ENCODE measurements at regions not wholly inside any gene's neighbourhood (a gene's known extent, or its start where the extent isn't known, plus 50 kb on each side); places are given as distances from the start of the nearest gene placed in this dataset.

DNA sequence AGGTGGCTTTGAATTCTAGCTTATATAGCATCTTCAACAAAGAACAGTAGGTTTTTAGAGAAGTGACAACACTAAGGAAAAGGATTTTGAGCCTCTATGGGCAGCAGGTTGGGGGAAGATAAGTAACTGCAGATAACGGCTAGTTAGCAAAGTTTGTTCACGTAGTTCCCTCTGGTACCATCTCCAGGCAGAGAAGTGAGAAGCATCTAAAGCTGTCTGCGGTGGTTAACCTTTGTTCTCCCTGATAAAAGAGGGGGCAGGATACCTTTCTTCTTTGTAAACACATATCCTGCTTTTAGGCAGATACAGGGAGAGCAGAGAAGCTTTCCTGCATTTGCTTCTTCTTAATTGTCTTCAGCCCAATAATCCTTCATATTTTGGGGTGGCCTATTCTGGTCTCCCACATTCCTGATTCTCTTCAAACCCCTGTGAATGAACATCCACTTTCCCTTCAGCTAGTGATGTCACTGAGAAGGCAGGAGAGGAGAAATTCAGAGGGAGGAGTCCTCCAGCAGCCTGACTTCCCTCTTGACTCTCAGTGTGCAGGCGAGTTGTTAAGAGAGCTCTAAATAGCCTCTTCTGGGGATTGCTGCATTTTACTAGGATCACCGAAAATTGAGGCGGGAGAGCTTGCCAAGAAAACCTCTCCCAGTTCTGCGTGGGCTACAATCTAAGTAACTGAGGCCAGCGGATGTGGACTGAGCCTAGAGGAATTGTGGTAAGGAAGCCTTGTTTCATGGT lies 393.7 kb upstream of the C2CD4B start:
- no peak for DNase-seq

DNA sequence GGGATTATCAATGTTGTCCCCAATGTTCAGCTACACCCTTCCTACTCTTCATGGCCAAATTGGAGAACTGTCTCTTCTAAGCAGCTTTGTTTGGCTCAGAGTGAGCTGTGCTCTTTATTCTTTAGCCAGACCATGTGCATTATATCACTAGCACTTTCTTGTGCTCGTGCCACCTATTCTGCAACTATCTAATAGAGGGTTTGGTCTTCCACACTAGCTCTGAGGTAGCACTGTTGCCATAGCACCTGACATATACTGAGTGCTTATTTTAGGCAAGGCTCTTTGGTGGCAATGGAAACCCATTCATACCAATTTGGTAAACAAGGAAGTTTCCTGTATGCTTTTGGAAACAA lies 394.3 kb upstream of the C2CD4B start:
- DNase-seq, result no peak

DNA sequence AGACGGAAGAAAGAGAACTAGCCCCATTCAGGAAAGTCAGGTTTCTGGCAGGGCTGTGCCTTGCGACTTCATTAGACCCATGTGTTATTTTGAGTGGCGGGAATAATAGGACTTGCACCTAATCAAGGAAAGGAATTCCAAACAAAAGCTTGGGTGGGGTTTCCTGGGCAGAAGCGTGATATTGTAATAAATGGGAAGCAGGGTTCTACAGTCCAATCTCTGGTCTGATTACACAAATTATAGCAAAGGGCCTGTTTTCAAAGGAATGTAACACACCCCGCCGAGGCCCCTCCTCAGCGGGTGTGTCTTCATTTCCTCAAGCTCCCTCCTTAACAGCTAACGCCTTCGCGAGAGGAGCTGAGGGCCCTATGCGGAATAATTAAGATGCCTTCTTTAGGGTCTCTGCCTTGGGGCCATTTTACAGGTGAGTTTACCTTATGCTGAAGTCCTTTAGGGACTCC lies 396.0 kb upstream of the C2CD4B start:
- no peak for DNase-seq

DNA sequence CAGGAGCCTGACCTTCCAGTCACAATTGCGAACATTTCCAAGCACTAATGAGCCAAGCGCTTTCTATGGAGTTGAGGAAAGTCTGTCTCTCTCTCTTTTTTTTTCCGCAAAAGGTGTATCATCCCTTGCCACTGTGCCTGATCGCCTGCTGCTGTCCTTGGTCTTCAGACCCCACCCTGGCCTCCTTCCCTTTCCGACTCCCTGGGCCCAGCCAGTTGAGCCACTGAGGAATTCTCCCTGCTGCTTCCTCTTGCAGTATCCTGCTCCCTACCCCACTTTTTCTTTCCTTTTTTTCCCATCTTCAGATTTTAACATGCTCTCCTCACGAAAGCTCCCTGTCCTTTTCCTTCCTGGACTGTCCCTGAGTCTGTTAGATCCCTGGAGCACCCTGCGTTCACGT lies 396.5 kb upstream of the C2CD4B start:
- no peak for DNase-seq

DNA sequence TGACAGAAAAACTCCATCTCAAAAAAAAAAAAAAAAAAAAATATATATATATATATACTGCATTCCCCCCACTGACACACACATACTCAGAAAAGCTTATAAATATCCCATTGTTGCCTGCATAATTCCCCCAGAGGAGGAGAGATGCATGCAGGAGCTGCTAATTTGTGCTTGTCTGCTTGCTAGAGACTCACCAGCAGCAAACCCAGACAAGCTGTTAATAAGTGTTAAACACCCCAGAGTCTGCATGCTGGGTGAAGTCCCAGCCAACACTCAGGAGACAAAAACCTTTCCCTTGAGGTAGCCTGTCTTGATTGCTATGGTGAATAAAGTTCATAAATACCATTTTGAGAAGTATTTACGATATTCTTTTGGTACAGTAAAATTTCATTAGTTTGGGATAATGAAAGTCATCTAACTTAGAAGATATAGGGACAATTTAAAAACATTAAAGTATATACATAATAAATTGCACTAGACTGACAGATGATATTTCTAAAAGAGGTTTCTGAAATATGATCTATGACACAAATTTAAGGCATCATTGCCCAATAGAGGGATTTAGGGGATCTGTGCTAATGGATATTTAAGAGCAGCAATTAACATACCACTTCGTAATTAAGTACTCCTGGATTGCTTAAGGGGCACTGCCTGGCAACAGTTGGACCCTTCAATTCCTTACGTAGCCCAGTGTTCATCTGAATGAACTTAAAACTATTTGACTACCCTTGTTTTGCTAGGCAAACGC lies 400.0 kb upstream of the C2CD4B start:
- DNase-seq, result no peak

DNA sequence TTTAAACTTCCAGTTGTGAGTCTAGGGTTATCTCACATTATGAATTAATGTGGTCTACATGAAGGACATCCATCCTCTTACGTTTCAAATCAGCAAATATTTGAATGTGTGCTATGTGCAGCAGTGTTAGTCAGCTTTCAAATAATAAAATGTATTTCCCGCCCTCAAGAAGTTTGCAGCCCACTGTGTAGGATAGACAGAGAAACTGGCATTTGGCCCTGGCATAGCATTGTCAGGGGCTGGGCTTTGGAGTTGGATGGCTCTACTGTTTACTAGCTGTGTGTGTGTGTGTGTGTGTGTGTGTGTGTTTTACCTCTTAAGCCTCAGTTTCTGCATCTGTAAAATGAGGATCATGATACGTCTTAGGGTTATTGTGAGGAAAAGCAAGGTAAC lies 400.5 kb upstream of the C2CD4B start:
- DNase-seq, result no peak

DNA sequence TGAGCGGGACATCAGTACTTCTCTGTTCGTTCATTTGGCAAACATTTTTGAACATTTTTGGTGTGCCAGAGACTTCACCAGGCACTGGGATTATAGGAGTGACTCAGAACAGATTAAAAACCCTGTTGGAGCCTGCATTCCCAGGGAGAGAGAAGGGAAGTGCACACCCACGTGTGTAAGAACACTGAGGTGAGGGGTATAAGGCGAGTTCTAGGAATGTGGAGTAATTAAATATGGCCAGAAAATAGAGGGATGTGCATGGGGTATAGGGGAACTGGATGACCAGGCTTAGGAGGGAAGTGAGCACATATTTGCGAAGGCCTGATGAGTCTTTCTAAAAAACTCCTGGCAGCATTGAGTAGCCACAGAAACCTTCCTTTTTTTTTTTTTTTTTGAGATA lies 401.2 kb upstream of the C2CD4B start:
- no peak for DNase-seq

DNA sequence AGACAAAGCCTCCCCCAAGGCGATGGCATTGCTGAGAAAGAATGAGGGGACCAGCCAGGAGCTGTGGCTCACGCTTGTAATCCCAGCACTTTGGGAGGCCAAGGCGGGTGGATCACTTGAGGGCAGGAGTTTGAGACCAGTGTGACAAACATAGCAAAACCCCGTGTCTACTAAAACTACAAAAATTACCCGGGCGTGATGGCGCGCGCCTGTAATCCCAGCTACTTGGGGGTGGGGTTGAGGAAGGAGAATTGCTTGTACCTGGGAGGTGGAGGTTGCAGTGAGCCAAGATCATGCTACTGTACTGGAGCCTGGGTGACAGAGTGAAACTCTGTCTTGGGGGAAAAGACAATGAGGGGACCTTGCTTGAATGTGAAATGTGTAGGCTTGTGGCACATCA lies 402.4 kb upstream of the C2CD4B start:
- no peak for DNase-seq

DNA sequence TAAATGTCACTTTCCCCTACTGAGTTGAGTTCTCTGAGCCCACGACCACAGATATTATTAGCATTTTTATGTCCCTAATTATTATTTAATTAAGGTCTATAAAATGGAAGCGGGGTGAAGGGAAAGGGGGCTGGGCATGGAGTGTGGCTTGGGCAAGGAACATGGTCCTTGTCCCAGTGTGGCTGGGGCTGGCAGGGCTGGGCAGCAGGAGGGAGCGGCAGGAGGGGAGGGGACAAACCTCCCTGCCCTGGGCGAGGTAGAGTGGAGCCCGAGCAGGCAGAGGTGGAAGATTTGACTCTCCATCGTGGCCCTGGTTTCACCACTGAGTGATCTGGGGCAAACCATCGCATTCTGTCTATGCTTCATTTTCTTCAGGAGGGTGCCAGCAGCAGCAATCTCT lies 402.9 kb upstream of the C2CD4B start:
- no peak for DNase-seq

DNA sequence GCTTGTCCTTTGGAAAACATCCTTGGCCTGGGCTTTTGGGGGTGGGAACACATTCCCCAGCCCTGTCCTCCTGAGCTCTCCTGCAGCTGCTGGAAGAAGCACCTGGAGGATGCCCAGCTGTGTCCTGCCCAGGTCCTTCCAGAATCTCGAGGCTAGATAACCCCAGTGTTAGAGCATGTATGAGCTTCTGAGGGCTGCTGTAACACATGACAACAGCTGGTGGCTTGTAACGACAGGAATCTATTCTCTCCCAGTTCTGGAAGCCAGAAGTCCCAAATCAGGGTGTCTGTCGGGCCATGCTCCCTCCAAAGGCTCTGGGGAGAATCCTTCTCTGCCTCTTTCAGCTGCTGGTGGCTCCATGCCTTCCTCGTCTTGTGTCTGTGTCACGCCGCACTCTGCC lies 403.6 kb upstream of the C2CD4B start:
- DNase-seq, result no peak

DNA sequence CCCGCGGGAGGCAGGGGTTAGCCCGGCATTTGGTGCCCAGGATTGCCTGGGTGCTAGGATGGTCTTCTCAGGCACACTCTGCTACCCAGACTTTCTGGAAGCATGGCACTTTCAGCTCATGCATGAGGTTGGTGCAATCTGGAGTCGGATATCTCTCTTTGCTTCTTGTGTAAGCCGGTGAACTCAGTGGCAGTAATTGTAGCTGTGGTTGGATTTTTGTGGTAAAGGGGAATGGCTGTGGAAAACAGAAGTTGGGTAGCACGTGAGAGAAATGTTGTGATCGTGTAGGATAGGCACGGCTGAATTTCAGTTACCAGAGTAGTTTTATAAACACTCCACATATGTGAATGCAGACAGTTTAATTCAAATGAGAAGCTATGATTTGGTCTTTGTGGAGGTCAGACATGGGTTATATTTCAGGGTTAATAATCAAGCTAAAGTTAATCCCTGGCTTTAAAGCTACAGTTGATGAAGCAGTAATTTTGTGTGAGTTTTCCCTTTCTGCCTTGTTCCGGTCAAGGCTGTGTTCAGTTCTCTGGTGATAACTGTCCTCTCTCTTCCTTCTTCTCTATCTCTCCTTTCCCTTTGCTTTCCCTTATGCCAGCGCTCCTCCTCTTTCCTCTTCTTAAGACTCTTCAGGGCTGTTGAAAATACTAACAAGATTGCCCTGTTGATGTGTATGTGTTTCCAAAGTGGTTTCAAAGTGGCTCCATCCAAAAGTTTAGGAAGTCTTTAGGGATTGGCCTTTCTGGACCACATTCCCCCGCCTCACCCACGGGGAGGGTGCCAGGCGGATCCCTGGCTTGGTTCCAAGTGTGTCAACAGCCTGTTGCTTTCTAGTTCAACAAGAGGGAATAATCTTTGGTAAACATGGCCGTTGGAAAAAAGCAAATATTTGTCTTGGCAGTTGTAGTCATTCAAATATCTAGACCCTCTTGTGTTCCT lies 404.6 kb upstream of the C2CD4B start:
- no peak for DNase-seq

DNA sequence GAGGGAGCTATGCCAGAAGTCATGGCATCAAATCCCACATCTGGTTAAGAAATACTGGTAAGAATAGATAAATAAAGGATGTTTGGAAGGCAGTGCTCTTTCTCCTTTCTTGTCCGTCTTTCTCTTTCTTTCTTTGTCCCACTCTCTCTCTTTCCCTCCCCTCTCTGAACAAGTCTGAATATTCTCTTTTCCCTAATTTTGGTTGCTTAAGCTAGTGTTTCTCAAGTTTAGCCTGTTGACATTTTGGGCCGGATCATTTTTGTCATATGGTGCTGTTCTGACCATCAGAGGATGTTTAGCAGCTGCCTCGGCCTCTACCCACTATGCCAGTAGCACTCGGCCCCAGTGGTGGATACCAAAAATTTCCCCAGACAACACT lies 405.3 kb upstream of the C2CD4B start:
- DNase-seq, result no peak

DNA sequence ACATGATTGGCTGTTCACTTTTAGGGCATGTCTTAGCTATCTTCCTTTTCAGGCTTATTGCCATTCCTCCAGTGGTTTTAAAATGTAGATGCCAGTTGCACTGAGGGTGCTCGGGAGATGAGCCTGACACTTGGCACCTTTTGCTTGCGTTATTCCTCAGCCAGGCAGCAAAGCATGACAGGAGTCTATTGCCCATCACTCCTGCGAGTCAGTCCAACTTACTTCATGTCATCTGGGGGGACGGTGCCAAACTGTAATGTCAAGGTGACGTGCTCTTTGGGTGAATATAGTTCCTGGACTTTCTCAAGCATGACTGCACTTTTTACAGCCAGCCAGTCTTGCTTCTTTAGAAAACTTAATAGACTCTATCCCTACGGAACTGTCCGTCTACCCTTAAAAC lies 406.0 kb upstream of the C2CD4B start:
- no peak for DNase-seq

DNA sequence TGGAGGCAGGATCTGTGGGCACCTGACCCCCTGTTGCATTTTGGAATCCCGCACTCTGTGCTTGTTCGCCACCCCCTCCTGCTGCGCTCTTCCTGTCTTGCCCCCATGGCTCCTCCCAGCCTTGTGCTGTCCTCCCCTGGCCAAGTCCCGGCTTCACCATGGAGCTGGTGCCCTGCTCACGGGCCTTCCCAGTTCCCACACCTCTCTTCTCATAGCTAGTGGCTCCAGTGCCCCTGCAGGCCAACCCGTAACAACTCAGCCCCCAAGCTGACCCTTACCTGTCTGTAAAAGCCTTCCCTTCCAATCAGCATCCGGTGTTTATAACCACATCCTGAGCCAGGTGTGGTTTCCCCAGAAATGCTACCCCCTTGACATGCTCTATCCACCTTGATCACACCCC lies 407.7 kb upstream of the C2CD4B start:
- DNase-seq, result no peak

DNA sequence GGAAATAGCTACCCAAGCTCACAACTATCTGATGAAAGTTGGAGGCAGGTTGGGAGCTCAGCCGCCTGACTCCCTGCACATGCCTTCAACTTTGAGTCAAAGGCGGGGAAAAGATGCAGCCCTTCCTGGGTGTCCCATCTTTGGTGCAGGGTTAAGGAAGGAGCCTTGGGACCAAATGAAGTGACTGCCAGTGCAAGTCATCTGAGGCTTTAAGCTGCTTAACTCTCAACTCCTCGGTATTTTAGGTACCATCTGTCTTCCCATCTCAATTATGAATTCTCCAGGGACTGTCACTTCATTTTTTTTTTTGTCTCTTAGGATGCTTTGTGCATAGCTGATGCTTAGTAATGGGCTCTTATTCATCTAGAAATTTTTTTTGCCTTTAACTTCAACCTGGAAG lies 408.8 kb upstream of the C2CD4B start:
- DNase-seq, result no peak

DNA sequence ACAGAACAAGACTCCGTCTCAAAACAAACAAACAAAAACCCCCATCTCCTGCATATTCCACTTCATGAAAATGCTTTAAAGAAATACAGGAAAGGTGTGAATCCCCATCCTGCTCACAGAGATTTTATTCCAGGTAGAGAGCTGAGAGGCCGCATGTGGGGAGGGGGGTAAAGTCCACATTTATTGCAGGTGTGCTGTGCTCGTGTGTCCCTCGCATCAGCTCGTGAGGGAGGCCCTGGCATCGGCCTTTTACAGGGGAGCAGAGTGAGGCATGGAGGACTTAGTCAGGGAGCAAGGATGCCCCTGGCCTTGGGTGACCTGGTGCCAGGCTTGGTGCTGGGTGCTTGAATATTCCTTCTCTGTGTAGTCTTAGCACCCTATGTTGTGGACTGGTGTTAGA lies 413.5 kb upstream of the C2CD4B start:
- no peak for DNase-seq

DNA sequence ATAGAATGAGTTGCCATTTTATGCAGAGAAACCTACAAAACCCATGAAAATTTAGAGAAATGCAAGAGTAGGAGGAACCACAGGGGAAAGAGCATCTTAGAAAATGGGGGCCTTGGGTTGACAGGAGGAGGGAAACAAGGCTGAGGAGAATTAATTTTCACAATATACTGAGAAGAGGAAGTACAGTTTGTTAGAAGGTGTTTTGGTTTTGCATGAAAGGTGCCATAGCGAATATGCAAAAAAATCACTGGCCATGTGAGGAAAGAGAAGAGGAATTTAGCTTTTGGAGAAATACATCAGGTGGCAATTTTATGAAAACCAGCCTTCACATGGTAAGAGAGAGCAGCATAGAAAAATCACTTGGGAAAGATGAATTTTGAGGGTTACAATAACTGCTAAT lies 413.9 kb upstream of the C2CD4B start:
- no peak for DNase-seq

DNA sequence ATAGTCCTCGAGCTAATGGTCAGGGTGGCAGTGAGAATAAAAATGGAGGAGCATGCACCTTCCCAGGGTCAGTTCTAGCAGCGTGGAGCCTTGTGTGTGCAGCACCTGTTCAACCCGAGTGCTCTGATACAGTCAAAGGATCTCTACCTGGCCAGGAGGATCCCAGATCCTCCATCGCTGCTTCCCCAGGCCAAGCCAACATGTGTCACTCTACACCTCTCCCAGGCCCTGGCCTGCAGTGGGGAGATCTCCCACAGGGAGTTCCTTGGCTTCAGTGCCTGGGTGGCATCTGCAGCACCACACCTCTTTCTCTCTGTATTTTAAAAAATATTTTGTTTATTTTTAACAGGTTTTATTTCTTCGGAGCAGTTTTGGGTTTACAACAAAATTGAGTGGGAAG lies 414.8 kb upstream of the C2CD4B start:
- DNase-seq, result no peak

DNA sequence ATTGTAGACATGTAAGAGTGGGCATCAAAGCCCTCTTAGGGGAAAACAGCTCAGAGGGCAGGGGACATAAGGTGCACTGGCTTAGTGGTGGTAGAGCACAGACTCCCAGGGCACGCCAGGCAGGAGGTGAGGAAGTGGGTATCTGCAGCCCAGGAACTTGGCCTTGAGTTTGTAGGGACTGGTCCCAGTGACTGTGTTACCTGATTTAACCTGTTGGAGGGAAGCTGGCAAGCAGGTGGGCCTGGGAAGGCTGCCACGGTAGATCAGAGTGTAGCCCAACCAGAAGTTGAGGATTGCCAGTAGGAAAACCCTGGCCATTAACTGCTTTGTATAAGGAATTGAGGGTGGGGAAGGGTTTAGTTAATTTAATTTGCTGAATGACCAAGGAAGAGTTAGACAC lies 417.5 kb upstream of the C2CD4B start:
- no peak for DNase-seq

DNA sequence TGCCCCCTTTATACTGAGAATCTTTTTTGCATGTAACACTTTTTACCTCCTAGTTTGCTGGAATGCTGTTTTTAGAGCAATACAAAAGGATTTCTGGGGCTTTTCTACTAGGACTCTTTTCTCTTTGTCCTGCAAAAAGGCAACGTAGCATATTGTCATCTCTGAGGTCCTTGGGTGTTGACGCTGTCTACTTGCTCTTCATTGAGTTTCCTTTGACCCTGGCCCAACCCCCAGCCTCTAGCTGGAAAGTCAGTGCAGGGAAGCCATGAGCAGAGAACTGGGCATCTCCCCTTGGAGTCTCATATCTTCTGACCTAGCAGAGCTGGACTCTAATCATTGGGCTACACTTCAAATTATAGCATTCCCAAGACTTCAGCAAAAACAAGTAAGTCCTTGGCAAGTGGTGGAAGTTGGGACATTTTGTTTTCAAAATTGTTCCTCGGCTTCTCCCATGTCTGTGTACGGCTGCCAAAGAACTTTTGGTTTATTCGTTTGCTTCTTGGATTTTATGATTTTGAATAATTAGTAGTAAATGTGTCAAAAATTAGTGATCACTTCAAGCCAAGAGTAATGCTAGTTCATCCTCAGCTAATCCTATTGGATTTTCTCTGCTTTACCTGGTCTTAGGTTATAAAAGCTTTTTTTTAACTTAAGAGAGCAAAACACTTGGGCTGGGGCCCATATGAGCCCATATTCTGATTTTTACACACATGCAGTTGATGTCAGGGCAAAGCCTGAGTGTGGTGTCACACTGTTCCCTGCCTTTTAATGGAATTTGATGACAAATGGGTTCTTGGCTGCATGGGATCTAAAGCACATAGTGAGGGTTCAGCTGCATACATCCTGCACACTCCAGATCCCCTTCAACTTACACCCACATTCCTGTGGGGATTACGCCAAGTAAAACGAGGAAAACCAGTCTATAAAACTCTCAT lies 419.5 kb upstream of the C2CD4B start:
- no peak for DNase-seq

DNA sequence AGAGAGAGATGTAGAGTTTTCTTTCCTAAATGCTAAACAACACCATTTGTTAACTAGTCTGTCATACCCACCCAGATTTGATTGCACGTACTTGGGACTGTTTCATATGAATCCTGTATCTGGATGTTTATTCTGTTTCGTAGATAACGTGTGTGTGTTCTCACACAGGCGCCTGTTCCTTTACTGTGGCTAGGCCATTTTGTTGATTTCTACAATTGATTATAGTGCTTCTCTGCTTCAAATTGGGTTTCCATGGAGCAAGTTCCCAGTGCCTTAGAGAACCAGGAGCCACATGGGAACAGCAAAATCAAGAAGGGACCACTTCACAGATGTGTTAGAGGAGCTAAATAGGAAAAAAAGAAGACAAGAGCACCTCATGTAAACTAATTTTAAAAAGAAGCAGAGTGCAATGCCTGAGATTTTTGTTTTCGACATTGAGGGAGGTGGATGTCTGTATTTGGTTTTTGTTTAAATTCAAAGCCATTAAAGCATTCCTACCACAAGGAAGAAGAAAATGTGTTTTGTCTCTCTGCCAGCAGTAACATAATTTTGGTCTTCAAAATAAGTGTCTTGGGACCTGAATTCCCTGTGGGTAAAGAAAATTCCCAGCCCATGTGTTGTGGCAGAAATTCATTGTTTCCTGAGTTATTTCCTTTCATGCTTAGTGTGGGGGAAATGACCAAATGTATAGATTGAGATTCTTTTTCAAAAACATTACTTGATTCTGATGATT lies 424.0 kb upstream of the C2CD4B start:
- no peak for DNase-seq

Measured in activated naive CD4-positive, alpha-beta T cell (primary cell).